Brain pericyte (primary cell): ENCODE measurements at regions not wholly inside any gene's neighbourhood (a gene's known extent, or its start where the extent isn't known, plus 50 kb on each side); places are given as distances from the start of the nearest gene placed in this dataset.

ENCODE experiments used
- DNase-seq: peaks from one replicate; pipeline ENCODE4 v3.0.0-alpha.2; 2012; ENCODE audit warnings: low read depth, low spot score

GRCh38 chr9:36763778-36764177, 191.1 kb downstream of the MELK start:
- no peak for DNase-seq

GRCh38 chr9:36764364-36765076, 191.8 kb downstream of the MELK start:
- no peak for DNase-seq

- no peak for DNase-seq
Observed at GRCh38 chr9:36765077-36765390, 192.3 kb downstream of the MELK start.

- DNase-seq = no peak
Observed at GRCh38 chr9:36765468-36766341, 193.0 kb downstream of the MELK start.

- no peak for DNase-seq
Observed at GRCh38 chr9:36768677-36769076, 196.0 kb downstream of the MELK start.

GRCh38 chr9:36770025-36770424, 197.3 kb downstream of the MELK start:
- no peak for DNase-seq

GRCh38 chr9:36772449-36773403, 200.0 kb downstream of the MELK start:
- DNase-seq = no peak

- DNase-seq = no peak
Observed at GRCh38 chr9:36778682-36779081, 206.0 kb downstream of the MELK start.

GRCh38 chr9:36779582-36779981, 206.9 kb downstream of the MELK start:
- DNase-seq = no peak

- no peak for DNase-seq
Observed at GRCh38 chr9:36780186-36780585, 207.5 kb downstream of the MELK start.

GRCh38 chr9:36781533-36781932, 208.8 kb downstream of the MELK start:
- no peak for DNase-seq
